Sciatic nerve (tissue), 2 donors: ENCODE measurements at regions not wholly inside any gene's neighbourhood (a gene's known extent, or its start where the extent isn't known, plus 50 kb on each side); places are given as distances from the start of the nearest gene placed in this dataset.

ENCODE experiments used
- ATAC-seq: fragments of 200-7000 bp; cut with Tn5 transposase; one replicate; pipeline ENCODE4 v1.9.1; 2020; ENCODE audit warnings: mild to moderate bottlenecking, moderate library complexity
- DNase-seq: peaks from one replicate; pipeline ENCODE4 v3.0.0-alpha.2; 2020; ENCODE audit warnings: low spot score
- intact Hi-C: fragments of 100-400 bp; cut with DNase I; formaldehyde crosslinking; loops from one replicate; pipeline ENCODE4 v1.14.2; 2022
- donor health status: DM: no; HTN: no; CAD: no.
- donor health status: DM: no; HTN: no; CAD: no.

- no peak for ATAC-seq
- intact Hi-C loops: no loop called here
- DNase-seq: no peak
These were observed 481.3 kb upstream of the CITED2 start for GRCh38 chr6:139855671-139856311.

GRCh38 chr6:139853302-139853992 is 479.0 kb upstream of the CITED2 start:
- DNase-seq (no peak), ATAC-seq (no peak)
- intact Hi-C loops: no loop called here

- intact Hi-C loops: no loop called here
- DNase-seq (no peak), ATAC-seq (no peak)
These were observed 478.2 kb upstream of the CITED2 start for GRCh38 chr6:139852488-139853140.

- no peak for DNase-seq
- intact Hi-C loops: no loop called here
- no peak for ATAC-seq
These were observed 477.6 kb upstream of the CITED2 start for GRCh38 chr6:139852067-139852466.

- ATAC-seq: no peak
- intact Hi-C loops: no loop called here
- DNase-seq: no peak
These were observed 476.8 kb upstream of the CITED2 start for GRCh38 chr6:139851206-139851605.

DNA sequence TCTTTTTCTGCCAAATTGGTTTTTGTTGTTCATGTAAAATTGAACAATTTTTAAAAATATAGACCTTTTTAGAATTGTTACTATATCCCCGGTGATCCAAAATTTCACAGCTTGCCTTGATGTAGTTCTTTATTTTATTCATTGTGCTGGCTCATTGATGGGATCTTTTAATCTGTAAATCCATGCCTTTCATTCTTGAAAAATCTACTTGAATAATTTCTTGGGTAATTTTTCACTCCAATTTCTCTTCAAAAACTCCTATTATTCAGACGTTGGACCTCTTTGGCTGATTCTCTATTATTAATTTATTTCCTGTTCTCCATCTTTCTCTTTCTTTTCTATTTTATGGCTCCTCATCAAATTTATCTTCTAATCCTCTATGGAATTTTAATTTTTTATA is 476.1 kb upstream of the CITED2 start:
- intact Hi-C loops: no loop called here
- ATAC-seq (no peak), DNase-seq (no peak)

- DNase-seq (no peak), ATAC-seq (no peak)
- intact Hi-C loops: no loop called here
These were observed 473.0 kb upstream of the CITED2 start for GRCh38 chr6:139847457-139847813.

- intact Hi-C loops: no loop called here
- DNase-seq (no peak), ATAC-seq (peak; percentile 64)
These were observed 472.3 kb upstream of the CITED2 start for GRCh38 chr6:139846538-139847456.

GRCh38 chr6:139844907-139845306 is 470.5 kb upstream of the CITED2 start:
- ATAC-seq: no peak
- DNase-seq: no peak
- intact Hi-C loops: no loop called here

DNA sequence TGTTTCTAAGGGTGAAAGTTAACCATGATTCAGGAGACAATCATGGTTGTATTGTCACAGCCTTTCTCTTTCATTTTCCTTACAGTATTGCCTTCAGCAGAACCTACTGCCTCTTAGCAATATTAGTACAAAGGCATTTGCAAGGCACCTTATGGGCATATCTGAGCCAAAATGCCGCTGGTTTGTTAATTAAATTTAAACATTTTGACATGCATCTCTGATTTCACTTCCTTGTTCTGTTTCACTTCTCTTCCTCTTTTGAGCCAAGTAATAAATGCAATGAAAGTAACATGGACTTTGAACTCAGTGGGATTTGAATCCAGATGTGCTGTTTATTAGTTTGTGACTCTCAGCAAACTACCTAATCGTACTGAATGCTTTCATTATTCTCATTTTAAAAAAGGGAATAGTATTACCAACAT is 467.4 kb upstream of the CITED2 start:
- ATAC-seq (no peak), DNase-seq (no peak)
- intact Hi-C loops: no loop called here

DNA sequence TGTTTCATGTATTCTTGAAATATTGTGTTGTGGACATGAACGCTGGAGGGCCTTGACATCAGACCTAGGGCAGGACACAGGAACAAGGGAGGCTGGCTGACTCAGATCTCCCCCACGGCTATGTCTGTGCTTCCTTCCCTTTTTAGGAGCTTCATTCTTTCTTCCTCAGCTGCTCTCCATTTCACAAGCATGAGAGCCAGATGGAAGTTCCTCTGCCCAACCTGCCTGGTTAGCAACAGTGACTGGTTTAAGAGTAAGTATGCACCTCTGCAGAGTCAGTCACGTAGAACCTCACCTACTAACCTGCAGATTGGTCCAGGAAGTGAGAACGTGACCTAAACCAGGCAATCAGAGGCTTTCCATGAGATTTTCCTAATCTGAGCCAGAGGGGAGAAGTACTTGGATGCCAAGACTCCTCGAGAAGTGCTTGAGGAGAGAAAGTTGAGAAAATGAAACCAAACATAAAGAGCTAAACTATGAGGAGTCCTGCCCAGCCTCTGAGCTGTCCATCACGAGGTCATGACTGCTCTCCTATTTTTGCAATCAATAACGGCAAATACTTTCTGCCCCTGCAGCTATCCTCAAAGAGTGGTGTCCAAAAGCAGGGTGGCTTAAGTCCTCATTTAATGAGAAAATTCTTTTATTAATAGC is 465.2 kb upstream of the CITED2 start:
- peak; percentile 91 for ATAC-seq
- DNase-seq: no peak
- intact Hi-C loops: no loop called here

GRCh38 chr6:139834232-139834631 is 459.8 kb upstream of the CITED2 start:
- intact Hi-C loops: no loop called here
- DNase-seq: no peak
- no peak for ATAC-seq

DNA sequence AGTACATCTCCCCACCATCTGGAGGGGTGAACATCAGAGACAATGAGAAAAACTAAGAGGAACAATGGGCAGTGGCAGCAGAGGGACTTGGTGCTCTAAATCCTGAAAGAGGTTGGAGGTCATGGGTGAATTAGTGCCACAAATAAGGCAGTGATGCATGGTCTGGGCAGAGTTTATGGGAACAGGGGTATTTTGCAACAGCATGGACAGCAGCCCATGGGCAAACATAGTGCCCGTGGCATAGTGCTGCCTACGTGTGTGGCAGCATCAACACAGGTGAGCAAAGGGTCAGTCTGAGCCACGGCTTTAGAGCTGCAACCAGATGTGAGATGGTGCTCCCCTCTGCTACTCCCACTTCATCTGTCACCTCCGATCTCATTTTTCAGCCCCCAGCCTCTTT is 459.1 kb upstream of the CITED2 start:
- ATAC-seq (no peak), DNase-seq (no peak)
- intact Hi-C loops: no loop called here

GRCh38 chr6:139832493-139833305 is 458.3 kb upstream of the CITED2 start:
- DNase-seq: no peak
- ATAC-seq: no peak
- intact Hi-C loops: no loop called here

DNA sequence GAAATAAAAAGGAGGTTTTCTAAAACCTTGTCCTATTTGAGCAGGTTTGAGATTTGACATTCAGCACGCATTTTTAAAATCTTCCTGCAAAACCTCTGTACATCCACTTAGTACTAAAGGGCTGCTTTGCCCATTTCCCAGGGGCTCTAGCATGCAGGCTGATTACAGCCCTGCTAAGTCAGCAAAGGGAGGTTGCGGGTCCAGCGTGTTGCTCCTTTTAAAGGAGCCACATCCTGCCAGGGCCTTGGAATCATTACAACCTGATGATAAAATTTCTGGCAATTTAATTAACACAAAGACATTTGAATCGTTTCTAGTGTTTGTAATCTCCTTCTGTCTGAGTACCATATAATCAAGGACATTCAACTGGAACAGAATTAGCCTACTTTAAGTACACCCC is 455.1 kb upstream of the CITED2 start:
- intact Hi-C loops: no loop called here
- ATAC-seq: no peak
- no peak for DNase-seq

DNA sequence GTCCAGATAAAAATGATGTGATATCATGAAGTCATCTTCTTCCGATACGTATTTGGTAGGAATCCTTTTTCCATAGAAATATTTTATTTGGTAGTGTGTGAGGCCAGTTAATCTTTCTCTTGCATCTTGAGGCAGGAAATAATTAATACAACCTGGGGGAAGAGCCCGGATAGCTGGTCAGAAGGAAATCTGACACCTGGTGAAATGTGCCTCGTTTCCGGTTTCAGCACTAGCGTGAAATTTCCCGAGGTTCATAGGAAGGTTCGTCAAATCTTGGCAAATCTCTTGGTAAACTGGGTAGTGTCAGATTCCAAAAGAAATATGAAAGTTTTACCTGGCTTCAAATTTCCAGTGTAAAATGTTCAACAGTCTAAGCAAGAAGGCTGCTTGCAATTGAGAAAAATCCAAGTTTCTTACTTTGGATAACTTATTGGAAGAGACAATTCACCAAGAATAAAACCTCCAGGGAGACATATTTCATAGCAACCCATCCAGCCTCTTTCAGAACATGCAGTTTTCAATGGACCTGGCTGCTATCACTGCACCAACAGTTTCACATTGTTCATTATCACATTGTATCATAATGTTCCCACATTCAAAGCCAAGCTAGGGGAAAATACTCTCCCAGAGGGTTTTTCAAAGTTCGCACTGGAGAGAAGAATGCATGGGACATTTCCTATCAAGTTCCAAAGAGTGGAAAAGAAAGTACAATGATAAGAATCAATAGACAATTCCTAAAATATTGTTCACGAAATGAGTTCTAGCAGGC is 454.5 kb upstream of the CITED2 start:
- no peak for DNase-seq
- intact Hi-C loops: no loop called here
- ATAC-seq: peak; percentile 36

GRCh38 chr6:139825935-139826374 is 451.5 kb upstream of the CITED2 start:
- intact Hi-C loops: no loop called here
- ATAC-seq: no peak
- DNase-seq: no peak

- DNase-seq: no peak
- no peak for ATAC-seq
- intact Hi-C loops: no loop called here
These were observed 450.4 kb upstream of the CITED2 start for GRCh38 chr6:139824864-139825263.
